Tibial nerve (tissue), 4 donors: ENCODE measurements at regions not wholly inside any gene's neighbourhood (a gene's known extent, or its start where the extent isn't known, plus 50 kb on each side); places are given as distances from the start of the nearest gene placed in this dataset.
A peak's percentile ranks its signal among the peaks of the same experiment; 100 is the strongest.

Experiments used
- DNase-seq, 2 donors: peaks; one replicate each; pipeline ENCODE4 v3.0.0-alpha.2; 2019; ENCODE audit warnings: low spot score in 2 of 2
- H3K27ac ChIP-seq, 4 donors: fragments of 200-600 bp; sonication (generic) in 3 of 4; one replicate each; pipeline ENCODE4 v1.5.1; 2017 to 2019; ENCODE audit warnings: mild to moderate bottlenecking in 1 of 4
- H3K27me3 ChIP-seq, 2 donors: fragments of 200-600 bp; sonication (generic) in 1 of 2; one replicate each; pipeline versions ENCODE4 v1.5.1 to v1.6.0; 2017 to 2019
- H3K36me3 ChIP-seq, 3 donors: fragments of 200-600 bp; sonication (generic); one replicate each; pipeline ENCODE4 v1.5.1; 2018 to 2019
- H3K4me1 ChIP-seq, 4 donors: fragments of 200-600 bp; sonication (generic) in 3 of 4; one replicate each; pipeline ENCODE4 v1.5.1; 2017 to 2019
- H3K4me3 ChIP-seq, 4 donors: fragments of 200-600 bp; sonication (generic) in 3 of 4; one replicate each; pipeline ENCODE4 v1.5.1; 2017 to 2019; ENCODE audit warnings: mild to moderate bottlenecking in 1 of 4, moderate library complexity in 1 of 4
- H3K9me3 ChIP-seq, 4 donors: fragments of 200-600 bp; sonication (generic) in 3 of 4; one replicate each; pipeline ENCODE4 v1.5.1; 2017 to 2019
- EP300 ChIP-seq, 2 donors: sonication (generic); formaldehyde crosslinking; IDR thresholded peaks; one replicate each; pipeline ENCODE4 v1.6.1; 2017; ENCODE audit warnings: antibody characterized with exemption in 2 of 2, mild to moderate bottlenecking in 1 of 2
- POLR2A ChIP-seq, 2 donors: fragments of 450-650 bp; IDR thresholded peaks; one replicate each; pipeline ENCODE4 v1.6.1; 2017; ENCODE audit warnings: antibody characterized with exemption in 2 of 2, mild to moderate bottlenecking in 2 of 2, moderate library complexity in 2 of 2
- WGBS, 2 donors: methylation state at CpG; one replicate each; pipeline ENCODE4 v1.1.5; 2018; 5-methylcytosine and 5-hydroxymethylcytosine counted together
- TF ChIP-seq, protein P1 (sequence below), 5 experiments: fragments of 200-600 bp in 3 of 5; fragments of 450-650 bp in 2 of 5; sonication (generic) in 3 of 5; IDR thresholded peaks; one replicate each; pipeline ENCODE4 v1.5.1; 2016 to 2019; ENCODE audit warnings: antibody characterized with exemption in 5 of 5, mild to moderate bottlenecking in 3 of 5, moderate library complexity in 2 of 5

DNA sequence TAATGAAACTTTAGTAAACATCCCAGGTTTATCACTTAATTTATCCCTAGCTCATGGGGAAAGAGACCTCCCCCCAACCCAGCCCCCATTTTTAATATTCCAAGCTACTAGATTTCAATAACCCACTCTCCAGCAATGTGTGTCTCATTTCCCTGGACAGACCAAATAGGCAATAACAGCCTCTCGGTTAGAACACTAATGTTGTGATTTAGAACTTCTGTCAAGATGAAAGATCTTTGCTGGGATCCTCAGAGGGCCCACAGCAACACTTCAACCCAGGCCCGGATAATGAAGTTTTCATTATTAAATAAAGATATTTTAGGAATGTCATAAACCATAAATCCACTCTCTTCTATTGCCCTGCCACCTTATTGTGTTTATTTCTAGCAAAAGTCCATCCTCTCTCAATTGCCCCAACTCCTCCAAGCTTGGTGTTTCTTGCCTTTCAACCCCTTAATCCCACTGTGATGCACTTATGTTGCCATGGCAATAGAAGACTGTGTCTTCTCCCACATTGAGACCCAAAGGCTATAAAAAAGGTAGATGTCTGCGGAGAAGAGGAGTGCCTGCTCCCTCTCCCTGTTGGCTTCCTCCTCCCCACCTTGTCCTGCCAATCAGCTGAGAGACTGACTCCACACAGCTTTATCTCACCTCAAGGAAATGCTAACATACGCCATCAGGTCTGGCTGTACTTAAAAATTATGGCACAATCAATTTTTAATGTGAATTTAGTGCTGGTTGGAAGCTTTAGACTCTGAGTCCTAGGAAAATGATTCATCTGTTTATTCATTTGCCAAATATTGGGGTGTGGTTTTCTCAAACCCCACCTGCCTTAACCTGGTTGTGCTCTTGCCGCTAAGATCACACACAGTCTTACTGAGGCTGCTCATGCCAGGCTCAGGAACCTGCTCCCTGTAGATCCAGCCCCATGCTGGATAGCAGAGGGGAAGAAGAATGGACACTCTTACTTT lies 258.3 kb upstream of the CAMK1G start:
- H3K9me3 ChIP-seq: peaks cover 0 to 5% (median 0%) of the 10 kb centered on the region in 4 donors
- H3K4me1 ChIP-seq: no peaks in the 10 kb centered on the region
- 60 to 64% methylated on average over 5 of the region's 5 CpGs for WGBS, 2 donors
- no peak overlapping the region for H3K4me3 ChIP-seq
- H3K27me3 ChIP-seq: no peaks in the 10 kb centered on the region
- H3K36me3 ChIP-seq: no peaks in the 10 kb centered on the region
- no peak overlapping the region for H3K27ac ChIP-seq
- TF ChIP-seq EP300 (IDR thresholded peaks at IDR 0.05) (no peak), POLR2A (IDR thresholded peaks at IDR 0.05) (no peak)
- TF ChIP-seq, protein P1, sequence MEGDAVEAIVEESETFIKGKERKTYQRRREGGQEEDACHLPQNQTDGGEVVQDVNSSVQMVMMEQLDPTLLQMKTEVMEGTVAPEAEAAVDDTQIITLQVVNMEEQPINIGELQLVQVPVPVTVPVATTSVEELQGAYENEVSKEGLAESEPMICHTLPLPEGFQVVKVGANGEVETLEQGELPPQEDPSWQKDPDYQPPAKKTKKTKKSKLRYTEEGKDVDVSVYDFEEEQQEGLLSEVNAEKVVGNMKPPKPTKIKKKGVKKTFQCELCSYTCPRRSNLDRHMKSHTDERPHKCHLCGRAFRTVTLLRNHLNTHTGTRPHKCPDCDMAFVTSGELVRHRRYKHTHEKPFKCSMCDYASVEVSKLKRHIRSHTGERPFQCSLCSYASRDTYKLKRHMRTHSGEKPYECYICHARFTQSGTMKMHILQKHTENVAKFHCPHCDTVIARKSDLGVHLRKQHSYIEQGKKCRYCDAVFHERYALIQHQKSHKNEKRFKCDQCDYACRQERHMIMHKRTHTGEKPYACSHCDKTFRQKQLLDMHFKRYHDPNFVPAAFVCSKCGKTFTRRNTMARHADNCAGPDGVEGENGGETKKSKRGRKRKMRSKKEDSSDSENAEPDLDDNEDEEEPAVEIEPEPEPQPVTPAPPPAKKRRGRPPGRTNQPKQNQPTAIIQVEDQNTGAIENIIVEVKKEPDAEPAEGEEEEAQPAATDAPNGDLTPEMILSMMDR (IDR thresholded peaks at IDR 0.05): no peak
- DNase-seq: no peak

DNA sequence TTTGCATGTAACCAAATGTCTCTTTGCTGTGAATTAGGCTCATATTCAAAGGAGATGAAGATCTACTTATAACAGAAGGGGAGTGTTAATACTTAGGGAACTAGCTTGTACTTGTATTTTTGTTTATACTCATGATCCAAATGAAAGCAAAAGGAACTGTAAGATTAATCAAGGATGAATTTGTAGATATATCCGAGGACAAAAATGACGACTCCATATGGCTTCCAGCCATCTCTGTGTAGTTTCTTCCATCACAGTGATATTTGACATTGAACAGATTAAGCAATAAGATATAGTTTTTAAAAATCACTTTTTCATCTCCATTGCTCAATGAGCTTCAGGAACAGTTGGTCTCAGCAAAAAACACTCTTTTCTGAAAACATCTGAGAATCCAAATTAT lies 257.4 kb upstream of the CAMK1G start:
- Histone ChIP-seq H3K4me1 (no peaks in the 10 kb centered on the region), H3K27ac (no peak overlapping the region), H3K4me3 (no peak overlapping the region), H3K27me3 (no peaks in the 10 kb centered on the region), H3K9me3 (no peaks in the 10 kb centered on the region), H3K36me3 (no peaks in the 10 kb centered on the region)
- TF ChIP-seq, protein P1 (IDR thresholded peaks at IDR 0.05): no peak
- TF ChIP-seq EP300 (IDR thresholded peaks at IDR 0.05) (no peak), POLR2A (IDR thresholded peaks at IDR 0.05) (no peak)
- WGBS, 2 donors: 79 to 81% methylated on average over 2 of the region's 2 CpGs
- no peak for DNase-seq

DNA sequence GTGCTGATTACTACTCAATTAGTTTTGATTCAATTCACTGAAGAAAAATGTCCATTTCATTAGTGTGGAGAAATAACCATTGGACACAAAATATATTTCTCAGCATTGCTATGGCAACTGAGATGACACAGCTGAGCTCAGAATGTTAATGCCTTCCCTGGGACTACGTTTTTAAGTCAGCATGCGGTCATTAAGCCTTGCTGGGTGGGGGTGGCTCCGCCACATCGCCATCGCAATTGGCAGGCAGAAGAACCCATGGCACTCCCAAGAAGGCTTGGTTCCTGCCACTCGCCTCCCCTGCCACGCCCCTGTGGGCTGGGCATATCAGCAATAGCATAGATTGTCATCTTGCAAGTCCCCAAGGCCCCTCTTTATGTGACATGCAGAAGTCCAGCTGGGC lies 256.7 kb upstream of the CAMK1G start:
- Histone ChIP-seq H3K4me3 (no peak overlapping the region), H3K27ac (no peak overlapping the region), H3K36me3 (no peaks in the 10 kb centered on the region), H3K4me1 (no peaks in the 10 kb centered on the region), H3K9me3 (no peaks in the 10 kb centered on the region), H3K27me3 (no peaks in the 10 kb centered on the region)
- 69 to 84% methylated on average over 7 of the region's 7 CpGs for WGBS, 2 donors
- TF ChIP-seq, protein P1 (IDR thresholded peaks at IDR 0.05): no peak
- TF ChIP-seq EP300 (IDR thresholded peaks at IDR 0.05): no peak
- TF ChIP-seq POLR2A (IDR thresholded peaks at IDR 0.05): no peak
- DNase-seq: no peak

DNA sequence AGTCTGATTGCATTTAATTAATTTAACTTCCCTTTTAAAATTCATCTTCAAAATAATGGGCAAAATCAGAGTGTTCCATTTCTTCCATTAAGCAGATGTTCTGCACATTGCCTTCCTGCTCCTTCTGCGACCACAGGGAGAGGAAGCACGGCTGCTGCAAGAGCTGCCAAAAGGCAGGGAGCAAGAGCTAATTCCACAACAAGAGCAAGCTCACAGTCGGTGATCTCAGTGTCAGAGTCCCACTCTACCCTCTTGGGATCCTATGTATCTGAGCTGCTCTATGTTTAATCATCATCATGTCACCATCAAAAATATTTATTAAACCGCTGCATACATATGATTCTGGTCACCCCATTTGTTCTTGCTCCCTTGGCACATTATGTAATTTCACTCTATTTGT lies 255.3 kb upstream of the CAMK1G start:
- no peak overlapping the region for H3K4me3 ChIP-seq
- H3K36me3 ChIP-seq: no peaks in the 10 kb centered on the region
- DNase-seq: no peak
- 36 to 38% methylated on average over 4 of the region's 4 CpGs for WGBS, 2 donors
- no peak overlapping the region for H3K27ac ChIP-seq
- H3K4me1 ChIP-seq: no peaks in the 10 kb centered on the region
- no peaks in the 10 kb centered on the region for H3K27me3 ChIP-seq
- no peak for TF ChIP-seq POLR2A (IDR thresholded peaks at IDR 0.05)
- no peak for TF ChIP-seq EP300 (IDR thresholded peaks at IDR 0.05)
- TF ChIP-seq, protein P1 (IDR thresholded peaks at IDR 0.05): no peak
- no peaks in the 10 kb centered on the region for H3K9me3 ChIP-seq

DNA sequence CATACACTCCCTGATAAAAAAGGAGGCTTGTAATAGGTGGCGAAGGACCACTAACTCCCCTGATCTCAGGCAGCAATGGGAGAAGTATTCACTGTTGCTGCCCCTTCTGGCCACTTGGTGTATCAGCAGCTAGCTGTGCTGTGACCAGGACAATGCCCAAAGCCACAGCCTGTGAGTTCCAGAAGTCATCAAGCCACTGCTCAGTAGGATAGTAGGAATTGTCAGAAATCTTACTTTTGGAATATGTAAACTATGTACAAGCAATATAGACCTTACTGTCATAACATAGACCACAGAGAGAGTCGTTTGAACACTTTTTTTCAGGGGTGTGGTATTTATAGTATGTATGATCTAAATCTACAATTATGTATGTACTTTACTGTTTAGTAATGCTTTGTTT lies 248.3 kb upstream of the CAMK1G start:
- 42 to 44% methylated on average over 2 of the region's 2 CpGs for WGBS, 2 donors
- peak in 1 of 2 donors; percentile 11 for DNase-seq
- no peaks in the 10 kb centered on the region for H3K9me3 ChIP-seq
- no peaks in the 10 kb centered on the region for H3K36me3 ChIP-seq
- no peaks in the 10 kb centered on the region for H3K4me1 ChIP-seq
- H3K27ac ChIP-seq: no peak overlapping the region
- H3K4me3 ChIP-seq: no peak overlapping the region
- no peak for TF ChIP-seq POLR2A (IDR thresholded peaks at IDR 0.05)
- TF ChIP-seq, protein P1 (IDR thresholded peaks at IDR 0.05): peak in 4 of 5 experiments; percentile 12 to 55 (median 36)
- TF ChIP-seq EP300 (IDR thresholded peaks at IDR 0.05): no peak
- H3K27me3 ChIP-seq: no peaks in the 10 kb centered on the region
